NCI-H526 treated with DMSO at 0.1 percent for 48 hours (cell line): ENCODE measurements at regions not wholly inside any gene's neighbourhood (a gene's known extent, or its start where the extent isn't known, plus 50 kb on each side); places are given as distances from the start of the nearest gene placed in this dataset.

Experiments
- DNase-seq: peaks from one replicate; lab custom pipeline; 2025; lab: John Stamatoyannopoulos, UW

DNA sequence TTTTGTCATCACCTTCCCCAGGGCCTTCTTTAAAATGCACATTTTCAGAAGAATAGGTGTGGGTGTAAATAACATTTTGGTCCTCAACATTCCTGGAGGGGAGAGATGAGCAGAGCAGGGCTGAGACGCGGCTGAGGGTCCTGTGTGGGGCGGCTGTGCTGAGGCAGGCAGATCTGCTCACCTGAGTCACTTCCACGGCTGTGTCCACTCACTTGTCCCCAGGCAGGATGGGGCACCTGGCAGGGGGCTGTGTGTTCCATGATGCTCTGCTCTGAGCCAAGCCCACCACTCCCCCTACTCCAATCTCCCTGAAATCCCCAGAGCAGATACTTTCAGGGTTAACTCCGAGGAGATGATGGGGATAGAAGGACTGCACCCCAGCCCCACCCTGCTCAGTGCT is 93.8 kb downstream of the GLRX3 start:
- DNase-seq = no peak

DNA sequence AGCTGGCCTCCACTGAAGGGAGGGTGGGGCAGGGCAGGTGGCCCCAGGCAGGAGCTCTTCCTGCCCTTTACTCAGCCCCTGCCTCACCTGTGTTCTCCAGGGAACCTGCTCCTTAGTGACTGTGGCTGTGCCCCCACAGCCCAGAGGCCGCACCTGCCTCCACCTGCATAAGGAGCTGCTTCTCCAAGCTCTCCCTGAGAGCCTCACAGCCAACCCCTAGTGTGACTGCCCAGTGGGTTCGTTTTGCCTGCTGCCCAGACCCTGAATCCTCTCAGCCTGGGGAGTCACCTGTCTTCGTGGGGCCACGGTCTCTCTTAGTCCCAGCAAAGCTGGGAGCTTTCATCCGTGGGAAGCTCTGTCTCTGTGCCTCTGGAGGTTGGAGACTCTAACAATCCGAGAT is 94.4 kb downstream of the GLRX3 start:
- no peak for DNase-seq

DNA sequence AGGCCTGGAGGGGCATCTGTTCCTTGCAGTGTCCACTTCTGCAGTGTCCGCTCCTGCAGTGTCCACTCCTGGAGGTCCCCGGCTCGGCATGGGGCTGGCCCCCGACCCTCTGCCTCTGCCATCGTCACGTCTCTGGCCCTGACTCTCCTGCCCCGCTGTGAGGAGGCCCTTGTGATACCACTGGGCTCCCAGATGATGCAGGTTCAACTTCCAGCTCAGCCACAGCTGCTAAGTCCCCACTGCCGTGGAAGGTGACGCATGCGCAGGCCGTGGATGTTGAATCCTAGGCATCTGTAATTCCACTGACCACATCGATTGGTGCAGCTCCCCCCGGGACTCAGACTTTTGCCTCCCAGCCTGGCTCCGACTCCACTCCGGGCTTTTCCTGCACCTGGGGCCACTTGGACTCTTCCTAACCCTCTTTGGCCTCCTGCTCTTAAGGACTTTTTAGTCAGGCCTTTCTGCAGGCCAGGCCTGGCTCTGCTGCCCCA is 95.1 kb downstream of the GLRX3 start:
- DNase-seq = no peak

DNA sequence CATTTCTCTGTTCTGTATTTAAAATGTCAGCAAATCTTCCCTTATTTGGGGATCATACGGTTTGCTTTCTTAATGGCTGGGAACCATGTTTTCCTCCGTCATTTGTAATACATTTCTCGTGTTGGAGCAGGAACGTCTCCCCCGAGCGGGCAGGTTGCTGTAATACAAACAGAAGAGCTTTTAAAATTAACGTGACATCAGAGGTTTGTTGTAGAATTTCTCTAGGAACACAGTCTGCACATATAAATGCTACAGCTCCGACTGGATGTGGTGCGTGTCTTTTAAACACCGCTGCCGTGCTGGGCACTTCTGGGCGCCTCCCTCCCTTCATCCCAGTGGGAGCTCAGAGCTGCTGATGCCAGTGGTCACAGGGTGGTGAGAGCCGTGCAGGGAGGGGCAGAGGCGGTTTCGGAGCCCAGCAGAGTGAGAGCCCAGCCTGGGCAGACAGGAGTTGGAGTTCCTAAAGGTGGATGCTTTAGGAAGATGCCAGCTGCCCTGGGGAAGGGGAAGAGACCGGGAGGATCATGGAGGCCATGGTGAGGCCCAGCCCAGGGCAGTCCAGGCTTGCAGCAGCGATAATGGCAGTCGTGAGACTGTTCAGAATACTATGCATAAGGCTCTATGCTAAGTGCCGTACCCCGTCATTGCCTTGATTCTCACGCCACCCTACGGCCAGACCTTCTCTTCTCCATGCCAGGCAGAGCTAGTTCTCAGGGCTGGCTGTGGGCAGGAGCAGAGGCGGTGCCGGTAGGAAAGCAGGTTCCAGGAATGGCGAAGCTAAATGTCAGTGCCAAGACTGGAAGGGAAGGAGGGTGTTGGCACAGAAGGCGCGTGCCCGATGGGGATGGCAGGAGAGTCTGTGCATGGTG is 96.2 kb downstream of the GLRX3 start:
- no peak for DNase-seq

DNA sequence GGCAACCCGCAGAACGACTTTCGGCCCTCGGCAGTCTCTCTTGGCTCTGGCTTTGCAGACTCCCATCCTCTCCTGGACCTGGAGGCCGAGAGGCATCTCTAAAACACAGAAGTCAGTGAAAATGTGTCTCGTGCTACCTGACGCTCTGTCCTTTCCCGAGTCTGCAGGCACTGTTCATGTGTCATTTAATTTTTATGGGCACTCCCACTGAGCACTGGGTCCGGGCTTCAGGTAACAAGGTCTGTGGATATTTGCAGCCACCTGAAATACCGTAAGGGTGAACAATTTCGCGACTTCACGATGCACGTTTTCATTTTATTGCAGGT is 96.8 kb downstream of the GLRX3 start:
- no peak for DNase-seq

DNA sequence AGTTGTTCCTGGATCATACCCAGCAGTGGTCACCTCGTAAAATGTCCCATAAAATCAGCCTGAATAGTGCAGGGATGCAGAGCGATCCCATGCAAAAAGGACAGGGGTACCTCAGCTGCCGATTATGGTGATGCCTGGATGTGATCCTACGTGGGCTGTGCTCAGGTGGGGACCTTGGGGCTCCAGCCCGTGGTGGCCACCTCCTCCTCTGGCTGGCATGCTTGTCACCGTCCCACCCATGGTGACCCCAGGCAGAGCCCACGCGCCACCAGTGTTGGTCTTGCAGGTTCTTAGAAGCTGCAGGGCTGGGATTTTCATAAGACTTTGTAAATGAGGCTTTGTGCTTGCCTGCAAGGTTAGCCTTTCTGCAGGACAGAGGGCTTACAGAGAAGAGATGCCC is 97.2 kb downstream of the GLRX3 start:
- no peak for DNase-seq

DNA sequence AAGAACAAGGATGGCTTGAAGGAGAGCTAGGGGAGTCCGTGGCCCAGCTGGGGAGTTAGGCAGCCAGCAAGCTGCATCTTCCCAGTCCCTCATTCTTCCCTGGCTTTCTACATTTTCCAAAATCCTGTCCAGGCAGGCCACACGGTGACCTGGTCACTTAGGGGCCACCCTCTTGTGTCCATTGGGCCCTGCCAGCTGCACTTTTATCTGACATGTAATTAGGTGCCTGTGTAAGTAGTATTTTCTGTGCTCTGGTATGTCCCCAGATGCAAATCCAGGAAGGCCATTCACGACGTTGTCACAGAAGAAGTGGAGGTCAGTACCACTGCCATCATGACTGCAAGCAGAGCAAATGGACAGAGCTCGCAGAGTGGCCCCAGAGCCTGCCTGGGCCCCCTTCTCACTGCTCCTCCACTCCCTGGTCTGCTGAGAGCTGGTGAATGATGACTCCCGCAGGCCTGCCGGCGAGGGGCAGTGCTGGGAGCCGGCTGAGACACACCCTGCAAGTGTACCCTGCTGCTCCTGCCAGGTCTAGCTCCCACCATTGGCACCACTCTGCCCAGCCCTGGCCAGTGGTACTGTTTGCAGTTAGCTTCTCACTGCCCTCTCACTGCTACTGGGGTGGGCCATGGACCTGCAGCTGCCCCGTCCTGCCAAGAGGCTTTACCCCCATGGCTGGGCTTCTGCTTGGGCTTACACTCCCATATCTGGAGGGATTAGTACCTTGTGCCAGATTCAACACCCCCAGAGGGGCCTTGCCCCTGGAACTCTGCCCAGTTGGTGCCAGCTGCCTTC is 98.2 kb downstream of the GLRX3 start:
- no peak for DNase-seq

DNA sequence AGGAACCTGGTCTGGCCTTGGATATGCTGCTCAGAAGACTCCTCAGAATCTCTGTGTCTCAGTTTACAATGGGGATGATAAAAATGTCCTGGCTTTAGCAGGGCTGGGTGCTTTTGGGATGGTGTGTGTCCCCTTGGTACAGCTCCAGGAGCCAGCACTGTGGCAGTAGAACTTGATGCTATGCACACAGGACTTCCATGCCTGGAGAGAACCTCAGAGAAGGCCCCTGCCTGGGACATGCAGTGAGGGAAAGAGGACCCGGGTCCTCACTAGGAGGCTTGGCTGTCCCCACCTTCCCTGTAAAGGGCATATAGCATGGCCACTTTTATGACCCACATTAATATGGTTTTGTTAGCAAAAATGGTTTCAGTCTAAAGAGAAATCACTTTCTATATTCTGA is 100.5 kb downstream of the GLRX3 start:
- DNase-seq = no peak

DNA sequence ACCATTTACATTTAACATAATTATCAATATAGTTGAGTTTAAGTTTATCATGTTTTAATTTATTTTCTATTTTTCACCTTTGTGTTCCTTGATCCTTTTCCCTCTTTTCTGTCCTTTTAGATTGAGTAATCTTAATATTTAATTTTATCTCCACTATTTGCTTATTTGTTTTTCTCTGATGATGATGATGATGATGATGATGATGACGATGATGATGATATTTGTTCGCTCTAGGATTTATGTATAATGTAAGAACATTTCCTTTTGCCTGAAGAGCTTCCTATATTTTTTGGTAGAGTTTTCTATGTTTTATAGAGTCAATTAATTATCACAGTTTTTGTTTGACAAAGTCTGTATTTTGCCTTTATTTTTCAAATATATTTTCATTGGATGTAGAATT is 104.2 kb downstream of the GLRX3 start:
- no peak for DNase-seq

DNA sequence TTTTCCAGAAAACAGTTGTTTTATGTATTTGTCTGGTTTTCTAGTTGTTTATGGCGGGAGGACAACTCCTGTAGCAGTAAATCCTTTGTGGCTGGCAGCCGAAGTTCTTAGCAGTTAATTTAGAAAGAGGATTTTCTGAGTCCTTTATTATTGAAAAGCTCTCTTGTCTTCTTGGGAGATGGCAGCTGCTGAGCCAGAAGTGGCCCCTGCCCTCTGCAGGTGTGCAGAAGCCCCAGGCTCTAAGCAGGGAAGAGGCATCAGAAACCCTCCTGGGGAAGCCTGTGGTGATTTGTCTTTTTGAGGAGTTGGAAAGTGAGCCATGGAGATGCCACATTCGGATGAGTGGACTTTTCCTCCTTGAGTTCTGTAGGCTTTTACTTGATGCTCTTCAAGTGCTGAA is 106.3 kb downstream of the GLRX3 start:
- DNase-seq = no peak

DNA sequence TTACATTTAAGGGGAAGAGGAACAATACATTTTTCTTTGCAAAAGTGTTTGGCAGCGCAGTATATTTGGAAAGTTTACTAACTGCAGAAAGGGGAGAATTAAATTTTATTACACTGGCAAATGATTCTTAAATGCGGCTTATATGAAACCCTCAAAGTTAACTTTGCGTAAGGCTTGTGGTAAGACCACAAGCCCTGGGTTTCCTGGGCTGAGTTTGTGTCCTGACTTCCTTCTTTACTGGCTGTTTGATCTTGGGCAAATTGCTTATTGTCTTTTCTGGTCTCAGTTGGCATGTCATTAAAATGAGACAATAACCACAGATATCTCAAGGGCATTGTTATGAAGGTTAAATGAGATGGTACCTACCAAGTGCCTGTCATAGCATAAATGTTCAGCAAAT is 106.8 kb downstream of the GLRX3 start:
- DNase-seq = no peak

DNA sequence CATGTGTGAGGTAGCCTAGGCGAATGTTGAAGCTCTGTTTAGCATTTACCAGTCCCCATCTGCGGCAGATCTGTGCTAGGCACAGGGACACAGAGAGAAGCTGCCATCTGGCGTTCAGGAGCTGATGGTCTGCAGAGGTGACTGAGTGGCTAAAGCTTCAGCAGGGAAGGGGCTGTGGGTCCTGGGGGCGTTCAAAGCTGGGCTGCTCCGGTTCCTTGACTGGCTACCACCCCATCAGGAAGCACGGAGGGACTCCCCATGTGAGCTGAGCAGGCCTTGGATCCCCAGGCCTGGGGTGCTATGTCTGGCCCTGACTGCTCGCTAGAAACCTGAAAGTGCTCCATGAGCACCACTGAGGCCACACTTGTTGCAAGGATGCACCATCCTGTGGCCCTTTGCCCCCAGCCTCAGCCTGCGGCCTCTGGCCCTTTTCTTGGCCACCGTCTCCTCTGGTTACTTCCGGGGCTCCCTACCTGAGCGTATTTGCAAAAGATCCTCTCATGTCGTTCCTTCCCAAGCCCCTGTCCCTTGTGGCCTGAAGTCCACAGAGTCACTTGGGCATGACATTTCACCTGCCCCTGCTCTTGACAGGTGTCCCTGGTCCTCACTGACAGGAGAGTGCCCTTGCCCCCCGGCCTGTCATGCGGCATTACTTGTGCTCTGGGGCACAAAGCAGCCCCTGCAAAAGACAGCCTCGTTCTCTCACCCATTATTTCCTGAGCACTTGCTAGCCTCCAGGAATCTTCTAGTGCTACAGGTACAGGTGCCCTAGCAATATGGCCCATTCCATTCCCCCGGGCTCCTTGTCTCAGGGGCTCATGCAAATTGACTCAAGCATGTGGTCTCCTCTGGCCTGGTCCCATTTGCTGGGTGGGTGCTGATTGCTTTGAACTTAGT is 108.1 kb downstream of the GLRX3 start:
- DNase-seq = no peak

DNA sequence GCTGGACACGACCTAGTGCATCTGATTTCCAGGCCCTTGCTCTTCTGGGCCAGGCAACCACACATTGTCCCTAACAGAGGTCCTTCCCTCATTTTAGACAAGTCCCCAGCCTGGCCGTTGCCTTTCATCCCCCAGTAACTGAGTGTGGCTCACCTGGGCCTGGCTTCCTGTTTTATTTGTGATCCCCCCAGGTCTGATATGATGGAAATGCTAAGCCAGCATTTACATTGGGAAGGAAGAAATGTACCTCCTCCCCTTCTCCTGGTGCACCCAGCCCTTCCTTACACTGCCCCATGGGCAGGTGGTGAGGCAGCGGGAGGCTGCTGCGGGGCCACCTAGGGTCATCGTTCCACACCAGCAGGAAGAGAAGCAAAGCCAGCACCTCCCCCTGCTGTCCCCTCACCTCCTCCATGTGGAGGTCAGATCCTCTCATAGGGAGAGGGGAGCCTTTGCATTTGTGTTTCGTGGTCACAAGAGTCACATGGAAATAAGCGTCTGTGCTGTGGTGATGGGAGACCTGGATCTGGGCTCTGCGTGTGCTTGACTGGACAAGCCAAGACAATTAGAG is 108.8 kb downstream of the GLRX3 start:
- no peak for DNase-seq

DNA sequence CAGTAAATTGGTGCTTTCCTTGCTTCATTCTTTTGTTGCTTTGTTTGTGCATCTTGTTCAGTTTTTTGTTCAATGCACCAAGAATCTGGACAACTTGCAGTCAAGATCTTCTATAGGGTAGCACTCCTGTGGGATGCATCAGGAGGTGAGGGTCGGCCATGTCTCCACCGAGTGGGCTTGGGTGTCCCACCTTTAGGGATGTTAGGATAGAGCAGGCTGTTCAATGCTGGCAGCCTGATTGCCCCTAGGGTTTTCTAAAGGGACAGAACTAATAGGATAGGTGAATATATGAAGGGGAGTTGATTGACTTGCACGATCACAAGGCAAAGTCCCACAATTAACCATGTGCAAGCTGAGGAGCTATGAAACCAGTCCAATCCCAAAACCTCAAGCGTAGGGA is 109.9 kb downstream of the GLRX3 start:
- no peak for DNase-seq

DNA sequence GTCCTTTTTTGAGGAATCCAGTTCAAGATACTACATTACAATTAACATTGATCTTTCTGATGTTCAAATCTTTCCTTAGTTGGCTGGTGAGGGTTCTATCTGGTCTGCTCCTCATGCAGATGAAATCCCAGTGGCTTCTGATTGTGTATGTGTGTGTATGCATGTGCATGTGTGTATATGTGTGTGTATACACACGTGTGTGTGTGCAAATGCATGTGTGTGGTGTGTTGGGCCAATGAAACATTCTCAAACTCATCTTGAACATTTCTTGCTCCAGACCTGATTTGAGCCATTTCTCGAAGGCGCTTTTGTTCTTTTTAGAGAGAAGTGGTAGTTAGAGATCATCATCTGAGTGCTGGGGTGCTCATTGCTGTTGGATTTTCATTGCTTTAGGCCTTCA is 113.9 kb downstream of the GLRX3 start:
- DNase-seq = no peak

DNA sequence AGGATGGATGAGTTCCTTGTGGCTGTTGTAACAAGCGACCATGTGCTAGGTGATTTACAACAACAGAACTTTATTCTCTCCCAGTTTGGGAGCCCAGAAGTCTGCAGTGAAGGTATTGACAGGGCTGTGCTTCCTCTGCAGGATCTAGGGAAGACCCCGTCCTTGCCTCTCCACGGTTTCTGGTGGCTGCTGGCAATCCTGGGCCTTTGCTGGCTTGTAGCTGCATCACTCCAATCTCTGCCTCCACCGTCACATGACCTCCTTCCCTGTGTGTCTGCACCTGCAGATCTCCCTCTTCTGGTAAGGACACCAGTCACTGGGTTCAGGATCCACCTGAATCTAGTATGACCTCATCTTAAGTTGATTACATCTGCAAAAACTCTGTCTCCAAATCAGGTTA is 115.6 kb downstream of the GLRX3 start:
- no peak for DNase-seq

DNA sequence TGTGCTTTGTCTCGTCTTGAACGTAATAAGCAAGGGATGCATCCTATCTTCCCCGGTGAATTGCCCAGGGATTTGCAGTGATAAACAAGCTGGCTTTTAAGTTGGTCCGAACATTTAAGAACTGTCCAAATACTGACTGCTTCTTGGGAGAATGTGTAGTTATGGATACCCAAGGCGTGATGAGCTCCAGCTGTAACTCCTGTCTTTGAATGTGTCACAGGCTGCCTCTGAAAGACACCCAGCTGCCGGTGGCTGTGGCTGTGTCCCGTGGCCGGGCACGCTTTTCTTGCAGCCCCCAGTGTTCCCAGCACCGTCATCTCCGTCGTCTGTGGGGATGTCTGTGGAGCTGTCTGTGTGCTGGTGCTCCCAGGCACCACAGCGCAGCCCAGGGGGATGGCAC is 118.1 kb downstream of the GLRX3 start:
- DNase-seq = no peak

DNA sequence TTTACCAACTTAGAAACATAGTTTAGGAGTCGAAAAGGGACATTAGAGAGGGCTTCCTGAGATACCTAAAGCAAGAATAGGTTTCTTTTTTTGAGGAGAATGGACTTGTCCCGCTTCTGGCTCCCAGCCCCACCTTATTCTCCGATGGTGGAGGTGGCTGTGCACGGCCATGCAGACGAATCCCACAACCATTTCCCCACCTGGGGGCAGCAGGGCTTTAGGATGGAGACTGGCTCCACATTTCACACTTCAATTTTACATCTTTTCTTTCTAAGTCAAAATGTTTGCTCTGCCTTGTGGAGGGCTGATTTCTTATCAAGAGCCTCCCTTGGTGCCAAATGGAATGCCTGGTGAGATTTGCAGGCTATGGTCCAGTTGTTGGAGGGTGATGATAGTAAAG is 118.5 kb downstream of the GLRX3 start:
- DNase-seq = no peak

DNA sequence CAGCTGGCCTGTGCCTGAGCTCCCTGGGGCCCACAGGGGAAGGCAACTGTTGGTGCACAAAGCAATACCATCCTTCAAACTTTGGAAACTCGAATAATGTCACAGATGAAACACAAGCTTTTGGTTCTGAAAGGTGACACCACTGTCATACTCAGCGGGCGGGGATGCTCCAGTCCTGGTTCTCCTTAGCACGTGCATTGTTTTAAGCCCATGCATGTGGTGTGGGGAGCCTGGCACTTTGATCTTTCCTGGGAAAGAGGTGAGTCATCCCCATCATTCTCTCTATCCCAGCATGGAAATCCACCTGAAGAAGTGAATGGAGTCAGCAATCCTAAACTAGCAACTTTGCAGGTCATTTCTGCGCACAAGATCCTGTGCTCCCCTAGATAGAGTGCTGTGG is 119.6 kb downstream of the GLRX3 start:
- DNase-seq = no peak

DNA sequence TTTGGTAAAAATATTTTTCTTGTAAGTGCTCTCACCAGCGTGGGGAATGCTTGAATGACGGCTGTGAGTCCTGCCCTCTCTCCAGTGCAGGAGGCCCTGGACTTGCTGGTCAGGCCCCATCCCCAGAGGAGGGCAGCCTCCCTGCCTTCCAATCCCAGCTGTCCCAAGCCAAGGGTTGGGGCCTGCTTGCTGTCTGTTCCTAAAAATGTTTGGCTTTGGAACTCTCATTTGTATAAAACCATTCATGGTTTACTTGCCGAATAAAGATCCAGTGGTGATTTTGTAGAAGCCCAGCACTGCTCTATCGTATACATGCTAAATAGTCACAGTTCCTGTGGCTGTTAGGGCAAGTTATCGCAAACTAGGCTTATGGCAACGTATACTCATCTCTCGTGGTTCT is 121.7 kb downstream of the GLRX3 start:
- no peak for DNase-seq

DNA sequence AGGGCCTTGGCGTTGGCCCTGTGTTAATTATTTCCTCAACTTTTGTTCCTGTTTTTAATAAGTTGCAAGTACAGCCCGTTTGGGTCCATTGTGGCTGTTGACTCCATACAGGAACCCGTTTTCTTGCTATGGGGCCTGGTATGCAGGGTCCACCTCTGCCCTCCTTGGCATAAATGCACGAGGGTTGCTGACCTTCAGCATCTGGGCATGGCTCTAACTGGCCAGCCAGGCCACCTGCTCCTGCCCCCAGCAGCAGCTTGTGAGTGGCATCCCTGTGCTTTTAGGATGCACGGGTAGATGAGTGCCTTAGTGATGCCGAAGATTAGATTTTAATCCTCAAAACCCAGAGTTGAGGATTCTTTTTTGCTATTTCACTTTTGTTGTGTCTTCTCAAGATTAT is 123.2 kb downstream of the GLRX3 start:
- DNase-seq = no peak

DNA sequence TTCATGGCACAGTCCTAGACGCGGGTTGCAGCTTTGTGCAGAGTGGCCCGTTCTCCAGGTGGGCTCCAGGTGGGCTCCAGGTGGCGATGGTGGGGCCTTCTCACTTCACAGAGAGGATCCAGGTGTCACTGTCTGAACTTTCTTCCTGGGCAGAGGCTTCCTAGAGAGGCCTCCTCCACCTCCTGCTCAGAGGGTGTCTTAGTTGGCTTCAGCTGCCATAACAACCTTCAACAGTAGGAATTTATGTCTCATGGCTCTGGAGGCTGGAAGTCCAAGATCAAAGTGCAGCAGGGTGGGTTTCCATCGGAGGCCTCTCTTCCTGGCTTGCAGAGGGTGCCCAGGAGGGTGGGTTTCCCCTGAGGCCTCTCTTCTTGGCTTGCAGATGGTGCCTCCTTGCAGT is 125.1 kb downstream of the GLRX3 start:
- no peak for DNase-seq
